PC-3 (cell line): ENCODE measurements at regions not wholly inside any gene's neighbourhood (a gene's known extent, or its start where the extent isn't known, plus 50 kb on each side); places are given as distances from the start of the nearest gene placed in this dataset.
A peak's percentile ranks its signal among the peaks of the same experiment; 100 is the strongest.

ENCODE experiments used
- ATAC-seq: fragments of 200-7000 bp; cut with Tn5 transposase; 2 replicates; pipeline ENCODE4 v1.9.1; 2020; ENCODE audit warnings: mild to moderate bottlenecking, moderate library complexity
- BruUV-seq: library from RNA; stranded (reverse); fragments of 400-500 nt; replicated peaks from 2 replicates; lab custom pipeline; 2021; lab: Mats Ljungman, UMichigan
- CTCF ChIA-PET: fragments of 300-600 bp; sonication (Branson Sonifier 250); formaldehyde crosslinking; loops from one replicate; lab custom pipeline; 2022; ENCODE audit warnings: antibody characterized with exemption; lab: Charles Lee
- POLR2A ChIA-PET: fragments of 300-600 bp; sonication (Branson Sonifier 250); formaldehyde crosslinking; loops from one replicate; lab custom pipeline; 2022; ENCODE audit warnings: antibody characterized with exemption; ENCODE audit not compliant: unreplicated experiment; lab: Charles Lee
- DNase-seq: peaks from one replicate; pipeline ENCODE4 v3.0.0-alpha.2; 2015
- H2AFZ ChIP-seq: fragments of 300-600 bp; sonication (generic); 2 replicates; pipeline ENCODE4 v1.6.0; 2016; ENCODE audit warnings: antibody characterized with exemption, low read length
- H3F3A ChIP-seq: fragments of 300-600 bp; sonication (generic); one replicate; pipeline ENCODE4 v1.6.0; 2017; ENCODE audit warnings: antibody characterized with exemption, low read length, control low read depth, mild to moderate bottlenecking; ENCODE audit not compliant: unreplicated experiment
- H3K27ac ChIP-seq: fragments of 300-600 bp; sonication (generic); 2 replicates; pipeline ENCODE4 v1.5.1; 2016; ENCODE audit warnings: mild to moderate bottlenecking, low read length
- H3K27me3 ChIP-seq: fragments of 300-600 bp; sonication (generic); 2 replicates; pipeline ENCODE4 v1.6.1; 2016; ENCODE audit warnings: low read length, mixed read lengths
- H3K36me3 ChIP-seq: fragments of 300-600 bp; sonication (generic); 2 replicates; pipeline ENCODE4 v1.6.1; 2016; ENCODE audit warnings: low read depth, mixed run types, low read length, mixed read lengths
- H3K4me1 ChIP-seq: fragments of 300-600 bp; sonication (generic); 2 replicates; pipeline ENCODE4 v1.5.1; 2016; ENCODE audit warnings: low read length; ENCODE audit not compliant: insufficient read depth
- H3K4me2 ChIP-seq: fragments of 300-600 bp; sonication (generic); 2 replicates; pipeline ENCODE4 v1.6.0; 2016; ENCODE audit warnings: low read length
- H3K4me3 ChIP-seq: fragments of 300-600 bp; sonication (generic); 2 replicates; pipeline ENCODE4 v1.5.1; 2016; ENCODE audit warnings: mild to moderate bottlenecking, low read length, mixed read lengths
- H3K79me2 ChIP-seq: fragments of 300-600 bp; sonication (generic); 2 replicates; pipeline ENCODE4 v1.6.1; 2017; ENCODE audit warnings: low read length, mixed read lengths
- H3K9ac ChIP-seq: fragments of 300-600 bp; sonication (generic); 2 replicates; pipeline ENCODE4 v1.6.0; 2016; ENCODE audit warnings: mild to moderate bottlenecking, low read length
- H3K9me2 ChIP-seq: fragments of 300-600 bp; sonication (generic); replicated peaks from 2 replicates; pipeline ENCODE4 v1.6.1; 2016; ENCODE audit warnings: mixed run types, low read length, mixed read lengths
- H3K9me3 ChIP-seq: fragments of 300-600 bp; sonication (generic); 2 replicates; pipeline ENCODE4 v1.6.1; 2016; ENCODE audit warnings: low read length, mixed read lengths
- H4K20me1 ChIP-seq: fragments of 300-600 bp; sonication (generic); 2 replicates; pipeline ENCODE4 v1.6.1; 2016; ENCODE audit warnings: low read length, mixed read lengths
- CTCF ChIP-seq: fragments of 300-600 bp; sonication (generic); conservative IDR thresholded peaks from 2 replicates; pipeline ENCODE4 v1.5.1; 2017; ENCODE audit warnings: antibody characterized with exemption, low read depth, mild to moderate bottlenecking, low read length
- EZH2 ChIP-seq: fragments of 300-600 bp; sonication (generic); IDR thresholded peaks from one replicate; pipeline ENCODE4 v1.6.1; 2017; ENCODE audit warnings: antibody characterized with exemption, mild to moderate bottlenecking, low read length; ENCODE audit not compliant: unreplicated experiment
- EZH2phosphoT487 ChIP-seq: fragments of 300-600 bp; sonication (generic); IDR thresholded peaks from 2 replicates; pipeline ENCODE4 v1.6.1; 2018; ENCODE audit warnings: mild to moderate bottlenecking, antibody characterized with exemption, low read length, borderline replicate concordance
- intact Hi-C: fragments of 100-400 bp; cut with micrococcal nuclease; formaldehyde crosslinking; loops from 2 replicates; pipeline ENCODE4 v1.9.0; 2023

- Histone ChIP-seq H3K4me3 (no peak overlapping the region), H3K79me2 (no peaks in the 10 kb centered on the region), H3K9me2 (no peaks in the 10 kb centered on the region), H3K4me1 (no peaks in the 10 kb centered on the region), H3K9me3 (no peaks in the 10 kb centered on the region), H3K27ac (no peak overlapping the region), H3K4me2 (no peak overlapping the region), H3K36me3 (no peaks in the 10 kb centered on the region), H3K27me3 (no peaks in the 10 kb centered on the region), H4K20me1 (no peaks in the 10 kb centered on the region), H3K9ac (no peak overlapping the region), H3F3A (no peaks in the 10 kb centered on the region), H2AFZ (no peak overlapping the region)
- no peak for ATAC-seq
- no TSS peak for BruUV-seq
- no peak for DNase-seq
- intact Hi-C loops = no loop called here
- ChIA-PET CTCF (no interaction called here), POLR2A (no interaction called here)
- no peak for TF ChIP-seq CTCF
These were observed 756.0 kb upstream of the NRSN1 start for GRCh38 chr6:23370051-23370450.

- Histone ChIP-seq H4K20me1 (no peaks in the 10 kb centered on the region), H3K27me3 (no peaks in the 10 kb centered on the region), H3K4me2 (no peak overlapping the region), H3K36me3 (no peaks in the 10 kb centered on the region), H3K27ac (no peak overlapping the region), H3K9me3 (no peaks in the 10 kb centered on the region), H3F3A (no peaks in the 10 kb centered on the region), H3K9ac (no peak overlapping the region), H3K9me2 (no peaks in the 10 kb centered on the region), H3K4me3 (no peak overlapping the region), H2AFZ (peak overlapping the region; percentile 33; the same call in 1 of the 2 replicates), H3K4me1 (no peaks in the 10 kb centered on the region), H3K79me2 (no peaks in the 10 kb centered on the region)
- ChIA-PET POLR2A (no interaction called here), CTCF (no interaction called here)
- no TSS peak for BruUV-seq
- intact Hi-C loops = no loop called here
- TF ChIP-seq EZH2phosphoT487 (no peak), EZH2 (no peak), CTCF (no peak)
- DNase-seq (no peak), ATAC-seq (no peak)
These were observed 754.7 kb upstream of the NRSN1 start for GRCh38 chr6:23371132-23371915.

GRCh38 chr6:23377830-23378229, 748.2 kb upstream of the NRSN1 start:
- H3F3A ChIP-seq = no peaks in the 10 kb centered on the region
- no peaks in the 10 kb centered on the region for H3K27me3 ChIP-seq
- no peak overlapping the region for H3K9ac ChIP-seq
- H3K79me2 ChIP-seq = no peaks in the 10 kb centered on the region
- no peak overlapping the region for H3K4me2 ChIP-seq
- intact Hi-C loops = no loop called here
- POLR2A ChIA-PET = no interaction called here
- H3K36me3 ChIP-seq = no peaks in the 10 kb centered on the region
- no peak overlapping the region for H3K4me3 ChIP-seq
- H4K20me1 ChIP-seq = no peaks in the 10 kb centered on the region
- ATAC-seq (no peak), DNase-seq (no peak)
- CTCF ChIA-PET = no interaction called here
- TF ChIP-seq EZH2 = no peak
- TF ChIP-seq CTCF = no peak
- no peak for TF ChIP-seq EZH2phosphoT487
- BruUV-seq = no TSS peak
- H3K9me3 ChIP-seq = no peaks in the 10 kb centered on the region
- H3K27ac ChIP-seq = no peak overlapping the region
- H3K9me2 ChIP-seq = no peaks in the 10 kb centered on the region
- no peak overlapping the region for H2AFZ ChIP-seq
- no peaks in the 10 kb centered on the region for H3K4me1 ChIP-seq
